ENCODE measurements at regions not wholly inside any gene's neighbourhood (a gene's known extent, or its start where the extent isn't known, plus 50 kb on each side); places are given as distances from the start of the nearest gene placed in this dataset.

GRCh38 chr20:60403105-60403741 is 445.0 kb downstream of the CDH26 start (continued):
- no peak for TF ChIP-seq IRF3 (IDR thresholded peaks at IDR 0.05; ENCODE audit: low read depth, low read length)
- TF ChIP-seq, protein P1, sequence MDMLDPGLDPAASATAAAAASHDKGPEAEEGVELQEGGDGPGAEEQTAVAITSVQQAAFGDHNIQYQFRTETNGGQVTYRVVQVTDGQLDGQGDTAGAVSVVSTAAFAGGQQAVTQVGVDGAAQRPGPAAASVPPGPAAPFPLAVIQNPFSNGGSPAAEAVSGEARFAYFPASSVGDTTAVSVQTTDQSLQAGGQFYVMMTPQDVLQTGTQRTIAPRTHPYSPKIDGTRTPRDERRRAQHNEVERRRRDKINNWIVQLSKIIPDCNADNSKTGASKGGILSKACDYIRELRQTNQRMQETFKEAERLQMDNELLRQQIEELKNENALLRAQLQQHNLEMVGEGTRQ (IDR thresholded peaks at IDR 0.05; ENCODE audit: borderline replicate concordance, low read depth, low read length): no peak
- TF ChIP-seq SIN3A (IDR thresholded peaks at IDR 0.05; ENCODE audit: borderline replicate concordance, low read depth, low read length): no peak

GRCh38 chr20:60407011-60407771 is 449.0 kb downstream of the CDH26 start:
- no peaks in the 10 kb centered on the region; the same call in 1 of the 2 replicates for H3K9me3 ChIP-seq
- 32% methylated on average over 10 of the region's 10 CpGs for WGBS (ENCODE audit: low lambda C conversion rate)
- no peak for DNase-seq
- H3K4me1 ChIP-seq (ENCODE audit: control insufficient read depth in 1 of 2, insufficient read depth in 2 of 2, low read depth in 1 of 2, low read length in 1 of 2): no peaks in the 10 kb centered on the region
- H3K4me2 ChIP-seq: no peak overlapping the region
- no peaks in the 10 kb centered on the region for H3F3A ChIP-seq (replicated peaks; ENCODE audit: insufficient read depth)
- TF ChIP-seq FOSL2 (IDR thresholded peaks at IDR 0.05; ENCODE audit: borderline replicate concordance, low read depth) (no peak), ELF1 (IDR thresholded peaks at IDR 0.05) (no peak), RXRA (IDR thresholded peaks at IDR 0.05; ENCODE audit: borderline replicate concordance, low read depth) (no peak), MEF2A (IDR thresholded peaks at IDR 0.05; ENCODE audit: borderline replicate concordance, low read depth) (no peak), TAF1 (IDR thresholded peaks at IDR 0.05; ENCODE audit: borderline replicate concordance, low read depth, low read length) (no peak), IRF3 (IDR thresholded peaks at IDR 0.05; ENCODE audit: low read depth, low read length) (no peak), SMC3 (IDR thresholded peaks at IDR 0.05; ENCODE audit: low read depth, low read length) (no peak), NFIC (IDR thresholded peaks at IDR 0.05; ENCODE audit: borderline replicate concordance) (no peak), GATA2 (CRISPR knock-in tag; IDR thresholded peaks at IDR 0.05) (no peak), FOXJ3 (CRISPR knock-in tag; IDR thresholded peaks at IDR 0.05) (no peak), NRF1 (IDR thresholded peaks at IDR 0.05; ENCODE audit: low read depth, low read length) (no peak), TCF12 (IDR thresholded peaks at IDR 0.05) (no peak), RFX5 (IDR thresholded peaks at IDR 0.05; ENCODE audit: low read length) (no peak)
- TF ChIP-seq, protein P2, sequence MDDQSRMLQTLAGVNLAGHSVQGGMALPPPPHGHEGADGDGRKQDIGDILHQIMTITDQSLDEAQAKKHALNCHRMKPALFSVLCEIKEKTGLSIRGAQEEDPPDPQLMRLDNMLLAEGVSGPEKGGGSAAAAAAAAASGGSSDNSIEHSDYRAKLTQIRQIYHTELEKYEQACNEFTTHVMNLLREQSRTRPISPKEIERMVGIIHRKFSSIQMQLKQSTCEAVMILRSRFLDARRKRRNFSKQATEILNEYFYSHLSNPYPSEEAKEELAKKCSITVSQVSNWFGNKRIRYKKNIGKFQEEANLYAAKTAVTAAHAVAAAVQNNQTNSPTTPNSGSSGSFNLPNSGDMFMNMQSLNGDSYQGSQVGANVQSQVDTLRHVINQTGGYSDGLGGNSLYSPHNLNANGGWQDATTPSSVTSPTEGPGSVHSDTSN (IDR thresholded peaks at IDR 0.05): no peak
- TF ChIP-seq, protein P3, sequence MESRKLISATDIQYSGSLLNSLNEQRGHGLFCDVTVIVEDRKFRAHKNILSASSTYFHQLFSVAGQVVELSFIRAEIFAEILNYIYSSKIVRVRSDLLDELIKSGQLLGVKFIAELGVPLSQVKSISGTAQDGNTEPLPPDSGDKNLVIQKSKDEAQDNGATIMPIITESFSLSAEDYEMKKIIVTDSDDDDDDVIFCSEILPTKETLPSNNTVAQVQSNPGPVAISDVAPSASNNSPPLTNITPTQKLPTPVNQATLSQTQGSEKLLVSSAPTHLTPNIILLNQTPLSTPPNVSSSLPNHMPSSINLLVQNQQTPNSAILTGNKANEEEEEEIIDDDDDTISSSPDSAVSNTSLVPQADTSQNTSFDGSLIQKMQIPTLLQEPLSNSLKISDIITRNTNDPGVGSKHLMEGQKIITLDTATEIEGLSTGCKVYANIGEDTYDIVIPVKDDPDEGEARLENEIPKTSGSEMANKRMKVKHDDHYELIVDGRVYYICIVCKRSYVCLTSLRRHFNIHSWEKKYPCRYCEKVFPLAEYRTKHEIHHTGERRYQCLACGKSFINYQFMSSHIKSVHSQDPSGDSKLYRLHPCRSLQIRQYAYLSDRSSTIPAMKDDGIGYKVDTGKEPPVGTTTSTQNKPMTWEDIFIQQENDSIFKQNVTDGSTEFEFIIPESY (IDR thresholded peaks at IDR 0.05; ENCODE audit: borderline replicate concordance, low read depth): no peak
- ChIA-PET POLR2A (no interaction called here), CTCF (interaction anchor here (0.7 to 1.4 kb wide), 2 partner anchors 14 to 29 kb away, joined by 3 read pairs; no protein-coding TSS in a partner anchor)
- H4K20me1 ChIP-seq (ENCODE audit: insufficient read depth): no peaks in the 10 kb centered on the region
- H3K4me3 ChIP-seq (ENCODE audit: low read depth in 2 of 2, low read length in 1 of 2): no peak overlapping the region
- H3K9ac ChIP-seq: no peak overlapping the region
- no peaks in the 10 kb centered on the region for H3K79me2 ChIP-seq (ENCODE audit: insufficient read depth)
- H3K27ac ChIP-seq (ENCODE audit: low read depth in 2 of 2, low read length in 1 of 2): no peak overlapping the region
- H3K27me3 ChIP-seq (ENCODE audit: insufficient read depth): no peaks in the 10 kb centered on the region
- no peak overlapping the region for H2AFZ ChIP-seq (ENCODE audit: low read depth)
- no peaks in the 10 kb centered on the region for H3K9me2 ChIP-seq
- H3K36me3 ChIP-seq (replicated peaks in 1 of 2; ENCODE audit: control insufficient read depth in 1 of 2, insufficient read depth in 2 of 2, low read length in 1 of 2): no peaks in the 10 kb centered on the region

Measured in SK-N-SH (cell line).